HCT116 (cell line): ENCODE measurements at regions not wholly inside any gene's neighbourhood (a gene's known extent, or its start where the extent isn't known, plus 50 kb on each side); places are given as distances from the start of the nearest gene placed in this dataset.

Experiments used
- ATF3 ChIP-seq: IDR thresholded peaks from 2 replicates; pipeline ENCODE4 v1.6.1; 2012
- CEBPB ChIP-seq: IDR thresholded peaks from 2 replicates; pipeline ENCODE4 v1.6.1; 2012; ENCODE audit warnings: low read depth
- EZH2 ChIP-seq: fragments of 200-600 bp; sonication (generic); IDR thresholded peaks from 2 replicates; pipeline ENCODE4 v1.6.1; 2017; ENCODE audit warnings: antibody characterized with exemption, mixed run types
- EZH2phosphoT487 ChIP-seq: fragments of 200-600 bp; IDR thresholded peaks from 2 replicates; pipeline ENCODE4 v1.6.1; 2018; ENCODE audit warnings: antibody characterized with exemption, borderline replicate concordance
- FOSL1 ChIP-seq: IDR thresholded peaks from 2 replicates; pipeline ENCODE4 v1.6.1; 2012; ENCODE audit warnings: low read depth
- POLR2A ChIP-seq: IDR thresholded peaks from 2 replicates; pipeline ENCODE4 v1.7.0; 2011; ENCODE audit warnings: borderline replicate concordance; ENCODE audit not compliant: insufficient read depth, insufficient read length; ENCODE audit errors: extremely low read depth
- POLR2AphosphoS5 ChIP-seq: IDR thresholded peaks from 2 replicates; pipeline ENCODE4 v1.6.1; 2011; ENCODE audit warnings: mild to moderate bottlenecking, low read depth, low read length, moderate library complexity
- REST ChIP-seq: IDR thresholded peaks from 2 replicates; pipeline ENCODE4 v1.6.1; 2012; ENCODE audit warnings: low read depth
- YY1 ChIP-seq: IDR thresholded peaks from 2 replicates; pipeline ENCODE4 v1.6.1; 2011; ENCODE audit warnings: low read length, low read depth, moderate library complexity, mild to moderate bottlenecking; ENCODE audit not compliant: insufficient replicate concordance; ENCODE audit errors: extremely low read depth
- ZNF274 ChIP-seq: fragments of 200-500 bp; sonication (Bioruptor generic); IDR thresholded peaks from 2 replicates; pipeline ENCODE4 v1.6.1; 2014; ENCODE audit warnings: mild to moderate bottlenecking, low read depth, low read length, inconsistent platforms
- TF ChIP-seq, protein P1 (sequence below), 3 experiments: fragments of 200-600 bp in 1 of 3; sonication (generic) in 1 of 3; IDR thresholded peaks in 2 of 3; conservative IDR thresholded peaks in 1 of 3; 2 replicates each; pipeline ENCODE4 v1.5.1; 2012 to 2017; ENCODE audit warnings: low read depth in 2 of 3, low read length in 2 of 3, antibody characterized with exemption in 1 of 3, borderline replicate concordance in 1 of 3, control low read depth in 1 of 3, mild to moderate bottlenecking in 1 of 3, mixed read lengths in 1 of 3, mixed run types in 1 of 3, moderate library complexity in 1 of 3; ENCODE audit not compliant: insufficient read depth in 1 of 3

GRCh38 chr11:13104619-13105236 is 95.6 kb downstream of the RASSF10 start:
- TF ChIP-seq, protein P1, sequence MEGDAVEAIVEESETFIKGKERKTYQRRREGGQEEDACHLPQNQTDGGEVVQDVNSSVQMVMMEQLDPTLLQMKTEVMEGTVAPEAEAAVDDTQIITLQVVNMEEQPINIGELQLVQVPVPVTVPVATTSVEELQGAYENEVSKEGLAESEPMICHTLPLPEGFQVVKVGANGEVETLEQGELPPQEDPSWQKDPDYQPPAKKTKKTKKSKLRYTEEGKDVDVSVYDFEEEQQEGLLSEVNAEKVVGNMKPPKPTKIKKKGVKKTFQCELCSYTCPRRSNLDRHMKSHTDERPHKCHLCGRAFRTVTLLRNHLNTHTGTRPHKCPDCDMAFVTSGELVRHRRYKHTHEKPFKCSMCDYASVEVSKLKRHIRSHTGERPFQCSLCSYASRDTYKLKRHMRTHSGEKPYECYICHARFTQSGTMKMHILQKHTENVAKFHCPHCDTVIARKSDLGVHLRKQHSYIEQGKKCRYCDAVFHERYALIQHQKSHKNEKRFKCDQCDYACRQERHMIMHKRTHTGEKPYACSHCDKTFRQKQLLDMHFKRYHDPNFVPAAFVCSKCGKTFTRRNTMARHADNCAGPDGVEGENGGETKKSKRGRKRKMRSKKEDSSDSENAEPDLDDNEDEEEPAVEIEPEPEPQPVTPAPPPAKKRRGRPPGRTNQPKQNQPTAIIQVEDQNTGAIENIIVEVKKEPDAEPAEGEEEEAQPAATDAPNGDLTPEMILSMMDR (IDR thresholded peaks at IDR 0.05 in 2 of 3, conservative IDR thresholded peaks at IDR 0.05 in 1 of 3; ENCODE audit: borderline replicate concordance in 1 of 3, insufficient read depth in 1 of 3, low read depth in 2 of 3, low read length in 2 of 3) = no peak
- TF ChIP-seq ATF3 = no peak
- TF ChIP-seq EZH2 = no peak
- TF ChIP-seq YY1 = no peak
- no peak for TF ChIP-seq POLR2AphosphoS5
- no peak for TF ChIP-seq ZNF274
- TF ChIP-seq FOSL1 = no peak
- no peak for TF ChIP-seq REST
- TF ChIP-seq CEBPB = no peak
- no peak for TF ChIP-seq POLR2A
- no peak for TF ChIP-seq EZH2phosphoT487
